ENCODE measurements at regions not wholly inside any gene's neighbourhood (a gene's known extent, or its start where the extent isn't known, plus 50 kb on each side); places are given as distances from the start of the nearest gene placed in this dataset.

DNA sequence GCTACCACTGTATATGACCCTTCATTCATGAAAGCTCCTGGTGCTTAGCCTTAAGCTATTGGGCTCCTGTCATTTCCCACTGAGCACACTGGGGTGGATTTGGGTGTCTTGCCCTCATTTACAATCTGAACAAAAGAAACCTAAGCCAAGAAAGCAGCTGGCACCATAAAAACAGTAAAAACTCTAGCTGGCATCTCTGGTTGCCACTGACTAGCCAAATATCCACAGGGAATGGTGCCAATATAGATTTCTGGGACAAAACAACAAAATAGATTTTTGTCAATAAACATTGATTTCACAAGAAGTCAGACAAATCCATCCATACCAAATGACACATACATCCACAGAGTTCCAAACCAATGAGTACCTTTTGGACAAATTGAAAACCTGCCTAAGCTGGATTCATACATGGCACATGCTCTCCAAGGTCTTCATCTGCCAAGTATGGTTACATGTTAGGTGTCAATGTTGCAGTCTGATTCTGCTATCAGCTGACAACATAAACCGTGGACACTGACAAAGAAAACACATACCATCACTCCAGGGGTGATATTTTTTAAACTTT, 1081.5 kb upstream of the ZEB2 start:
- no peak overlapping the region for H3K27ac Mint-ChIP-seq
- H2AFZ ChIP-seq (ENCODE audit: insufficient read depth, low read depth, low read length, poor library complexity, severe bottlenecking), result no peak overlapping the region

DNA sequence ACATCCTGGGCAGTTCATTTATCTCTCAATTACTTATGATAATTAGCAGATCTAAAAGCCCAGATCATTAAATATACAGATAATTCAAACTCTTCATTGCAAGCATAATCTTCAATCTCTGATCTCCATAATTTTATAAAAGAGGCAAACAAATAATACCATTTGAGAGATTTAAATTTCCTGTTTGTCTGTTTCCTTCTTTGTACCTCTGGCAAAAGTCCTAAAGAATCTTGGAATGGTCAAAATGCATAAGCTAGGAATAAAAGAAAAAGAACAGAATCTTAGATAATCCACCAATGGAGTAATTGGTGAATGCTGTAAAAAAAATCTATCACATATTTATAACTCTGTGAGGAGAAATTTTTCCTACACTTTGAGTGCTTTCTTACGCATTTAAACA, 1080.9 kb upstream of the ZEB2 start:
- no peak for ATAC-seq (ENCODE audit: low read depth)
- Histone ChIP-seq H4K20me1 (ENCODE audit: control insufficient read depth, insufficient read depth, low read length, poor library complexity, severe bottlenecking) (no peaks in the 10 kb centered on the region), H2AFZ (ENCODE audit: insufficient read depth, low read depth, low read length, poor library complexity, severe bottlenecking) (no peak overlapping the region), H3K27me3 (replicated peaks in 1 of 4; ENCODE audit: control extremely low read depth in 1 of 4, control insufficient read depth in 3 of 4, insufficient read depth in 4 of 4, low read length in 3 of 4) (no peaks in the 10 kb centered on the region), H3K9me3 (ENCODE audit: control extremely low read depth in 1 of 3, control insufficient read depth in 2 of 3, insufficient read depth in 1 of 3, low read length in 2 of 3) (no peaks in the 10 kb centered on the region), H3K79me2 (ENCODE audit: control insufficient read depth, insufficient read depth, low read length) (no peaks in the 10 kb centered on the region), H3K9ac (ENCODE audit: low read length) (no peak overlapping the region), H3K27ac (ENCODE audit: low read length in 2 of 2) (no peak overlapping the region), H3K4me1 (ENCODE audit: control insufficient read depth in 2 of 2, insufficient read depth in 2 of 2, low read length in 2 of 2) (no peaks in the 10 kb centered on the region), H3K4me3 (ENCODE audit: control extremely low read depth in 1 of 5, extremely low read depth in 1 of 5, insufficient read depth in 1 of 5, low read depth in 2 of 5, low read length in 4 of 5) (no peak overlapping the region), H3K4me2 (replicated peaks; ENCODE audit: low read depth, low read length, poor library complexity, severe bottlenecking) (no peak overlapping the region), H3K36me3 (replicated peaks in 1 of 2; ENCODE audit: control extremely low read depth in 1 of 2, control insufficient read depth in 1 of 2, extremely low read depth in 1 of 2, insufficient read depth in 2 of 2, low read length in 1 of 2) (no peaks in the 10 kb centered on the region)
- H3K9me3 Mint-ChIP-seq (ENCODE audit: insufficient read depth), result peaks cover 2% of the 10 kb centered on the region
- no peak for DNase-seq
- 100% methylated on average over 1 of the region's 1 CpG for WGBS (ENCODE audit: insufficient coverage)
- ChIA-PET POLR2A (no interaction called here), CTCF (no interaction called here)
- peaks cover 34% of the 10 kb centered on the region for H3K4me1 Mint-ChIP-seq
- H3K27me3 Mint-ChIP-seq, result no peaks in the 10 kb centered on the region
- H3K4me3 Mint-ChIP-seq, result no peak overlapping the region
- TF ChIP-seq, protein P1, sequence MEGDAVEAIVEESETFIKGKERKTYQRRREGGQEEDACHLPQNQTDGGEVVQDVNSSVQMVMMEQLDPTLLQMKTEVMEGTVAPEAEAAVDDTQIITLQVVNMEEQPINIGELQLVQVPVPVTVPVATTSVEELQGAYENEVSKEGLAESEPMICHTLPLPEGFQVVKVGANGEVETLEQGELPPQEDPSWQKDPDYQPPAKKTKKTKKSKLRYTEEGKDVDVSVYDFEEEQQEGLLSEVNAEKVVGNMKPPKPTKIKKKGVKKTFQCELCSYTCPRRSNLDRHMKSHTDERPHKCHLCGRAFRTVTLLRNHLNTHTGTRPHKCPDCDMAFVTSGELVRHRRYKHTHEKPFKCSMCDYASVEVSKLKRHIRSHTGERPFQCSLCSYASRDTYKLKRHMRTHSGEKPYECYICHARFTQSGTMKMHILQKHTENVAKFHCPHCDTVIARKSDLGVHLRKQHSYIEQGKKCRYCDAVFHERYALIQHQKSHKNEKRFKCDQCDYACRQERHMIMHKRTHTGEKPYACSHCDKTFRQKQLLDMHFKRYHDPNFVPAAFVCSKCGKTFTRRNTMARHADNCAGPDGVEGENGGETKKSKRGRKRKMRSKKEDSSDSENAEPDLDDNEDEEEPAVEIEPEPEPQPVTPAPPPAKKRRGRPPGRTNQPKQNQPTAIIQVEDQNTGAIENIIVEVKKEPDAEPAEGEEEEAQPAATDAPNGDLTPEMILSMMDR (IDR thresholded peaks at IDR 0.05), result no peak
- TF ChIP-seq EZH2 (IDR thresholded peaks at IDR 0.05; ENCODE audit: borderline replicate concordance, insufficient read depth, low read depth, low read length, poor library complexity, severe bottlenecking), result no peak
- intact Hi-C loops (cut with micrococcal nuclease), result loop anchor here (5.0 kb wide), 1 partner anchor 41 kb away; no protein-coding TSS in a partner anchor
- H3K27ac Mint-ChIP-seq, result no peak overlapping the region

More for the DNA sequence above, 1081.5 kb upstream of the ZEB2 start:
- no peak overlapping the region for H3K9ac ChIP-seq (ENCODE audit: low read length)
- H4K20me1 ChIP-seq (ENCODE audit: control insufficient read depth, insufficient read depth, low read length, poor library complexity, severe bottlenecking), result no peaks in the 10 kb centered on the region
- ATAC-seq (ENCODE audit: low read depth) (no peak), DNase-seq (no peak)
- ChIA-PET CTCF (no interaction called here), POLR2A (no interaction called here)
- no peaks in the 10 kb centered on the region for H3K36me3 ChIP-seq (replicated peaks in 1 of 2; ENCODE audit: control extremely low read depth in 1 of 2, control insufficient read depth in 1 of 2, extremely low read depth in 1 of 2, insufficient read depth in 2 of 2, low read length in 1 of 2)
- intact Hi-C loops (cut with micrococcal nuclease), result loop anchor here (5.0 kb wide), 1 partner anchor 41 kb away; no protein-coding TSS in a partner anchor
- no peaks in the 10 kb centered on the region for H3K4me1 ChIP-seq (ENCODE audit: control insufficient read depth in 2 of 2, insufficient read depth in 2 of 2, low read length in 2 of 2)
- Mint-ChIP-seq H3K4me1 (peaks cover 29% of the 10 kb centered on the region), H3K9me3 (ENCODE audit: insufficient read depth) (peaks cover 2% of the 10 kb centered on the region), H3K4me3 (no peak overlapping the region), H3K27me3 (no peaks in the 10 kb centered on the region)
- no peak overlapping the region for H3K4me2 ChIP-seq (replicated peaks; ENCODE audit: low read depth, low read length, poor library complexity, severe bottlenecking)
- no peaks in the 10 kb centered on the region for H3K79me2 ChIP-seq (ENCODE audit: control insufficient read depth, insufficient read depth, low read length)
- no peak overlapping the region for H3K4me3 ChIP-seq (ENCODE audit: control extremely low read depth in 1 of 5, extremely low read depth in 1 of 5, insufficient read depth in 1 of 5, low read depth in 2 of 5, low read length in 4 of 5)
- H3K9me3 ChIP-seq (ENCODE audit: control extremely low read depth in 1 of 3, control insufficient read depth in 2 of 3, insufficient read depth in 1 of 3, low read length in 2 of 3), result no peaks in the 10 kb centered on the region
- H3K27ac ChIP-seq (ENCODE audit: low read length in 2 of 2), result no peak overlapping the region
- no peak for TF ChIP-seq EZH2 (IDR thresholded peaks at IDR 0.05; ENCODE audit: borderline replicate concordance, insufficient read depth, low read depth, low read length, poor library complexity, severe bottlenecking)
- TF ChIP-seq, protein P1 (IDR thresholded peaks at IDR 0.05), result no peak
- H3K27me3 ChIP-seq (replicated peaks in 1 of 4; ENCODE audit: control extremely low read depth in 1 of 4, control insufficient read depth in 3 of 4, insufficient read depth in 4 of 4, low read length in 3 of 4), result no peaks in the 10 kb centered on the region
- no CpG with 5 or more reads among the region's 1 CpG for WGBS (ENCODE audit: insufficient coverage)
